ENCODE measurements at regions not wholly inside any gene's neighbourhood (a gene's known extent, or its start where the extent isn't known, plus 50 kb on each side); places are given as distances from the start of the nearest gene placed in this dataset.

DNA sequence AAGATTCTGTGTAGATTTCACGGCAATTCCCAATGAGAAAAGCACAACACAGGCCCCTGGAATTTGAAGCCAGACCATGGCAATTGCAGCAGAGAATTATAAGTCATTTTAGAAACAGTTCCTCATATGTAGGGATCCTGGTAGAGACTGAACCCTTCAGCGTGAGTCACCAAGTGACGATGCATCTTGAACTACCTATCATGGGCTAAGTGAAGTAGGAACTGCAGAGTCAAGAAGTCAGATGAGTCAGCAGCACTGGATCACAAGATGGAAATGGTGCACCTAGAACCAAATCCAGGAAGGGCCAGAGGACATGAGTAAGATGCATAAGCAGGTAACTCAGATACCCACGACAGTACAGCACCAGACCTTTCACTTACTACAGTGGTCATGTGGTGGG is 140.0 kb upstream of the TPK1 start:
- TF ChIP-seq POLR2A (IDR thresholded peaks at IDR 0.05) = no peak
- no peak for TF ChIP-seq POLR2AphosphoS5 (IDR thresholded peaks at IDR 0.05)
- Histone ChIP-seq H3K27ac (no peak overlapping the region), H3K36me3 (no peaks in the 10 kb centered on the region), H3K27me3 (replicated peaks in 1 of 7) (no peaks in the 10 kb centered on the region), H3K4me1 (no peaks in the 10 kb centered on the region), H3K9me3 (peaks cover 0 to 4% (median 0%) of the 10 kb centered on the region in 8 donors), H3K4me3 (no peak overlapping the region)
- WGBS, 5 donors = 67 to 71% (median 69%) methylated on average over 4 of the region's 4 CpGs
- DNase-seq = no peak
- intact Hi-C loops (cut with DNase I; ENCODE audit: low total_unique reads) = no loop called here

DNA sequence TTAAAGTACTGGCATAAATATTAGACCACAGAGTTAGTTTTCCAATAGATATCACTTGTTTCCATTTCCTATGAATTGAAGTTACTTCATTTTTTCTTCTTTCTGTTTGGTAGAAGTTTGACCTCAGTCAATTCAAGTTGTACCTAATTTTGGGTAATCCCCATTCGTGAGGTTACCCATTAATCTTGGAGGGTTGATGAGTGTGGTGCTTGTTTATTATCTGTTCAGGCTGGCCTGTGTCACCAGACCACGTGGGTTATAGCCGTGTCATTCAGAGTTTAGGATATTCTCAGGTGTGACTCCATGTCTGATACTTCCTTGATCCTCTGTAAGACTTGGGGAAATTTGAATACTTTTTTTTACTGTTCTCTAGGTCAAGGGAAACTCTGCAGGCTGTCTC is 133.9 kb upstream of the TPK1 start:
- Histone ChIP-seq H3K36me3 (no peaks in the 10 kb centered on the region), H3K27me3 (replicated peaks in 1 of 7) (no peaks in the 10 kb centered on the region), H3K27ac (no peak overlapping the region), H3K4me3 (no peak overlapping the region), H3K4me1 (no peaks in the 10 kb centered on the region), H3K9me3 (no peaks in the 10 kb centered on the region)
- DNase-seq = no peak
- TF ChIP-seq POLR2A (IDR thresholded peaks at IDR 0.05) = no peak
- TF ChIP-seq CTCF (IDR thresholded peaks at IDR 0.05 in 8 of 11, conservative IDR thresholded peaks at IDR 0.05 in 3 of 11) = no peak
- no peak for TF ChIP-seq POLR2AphosphoS5 (IDR thresholded peaks at IDR 0.05)
- 45 to 80% (median 77%) methylated on average over 3 of the region's 3 CpGs for WGBS, 5 donors
- intact Hi-C loops (cut with DNase I; ENCODE audit: low total_unique reads) = no loop called here

DNA sequence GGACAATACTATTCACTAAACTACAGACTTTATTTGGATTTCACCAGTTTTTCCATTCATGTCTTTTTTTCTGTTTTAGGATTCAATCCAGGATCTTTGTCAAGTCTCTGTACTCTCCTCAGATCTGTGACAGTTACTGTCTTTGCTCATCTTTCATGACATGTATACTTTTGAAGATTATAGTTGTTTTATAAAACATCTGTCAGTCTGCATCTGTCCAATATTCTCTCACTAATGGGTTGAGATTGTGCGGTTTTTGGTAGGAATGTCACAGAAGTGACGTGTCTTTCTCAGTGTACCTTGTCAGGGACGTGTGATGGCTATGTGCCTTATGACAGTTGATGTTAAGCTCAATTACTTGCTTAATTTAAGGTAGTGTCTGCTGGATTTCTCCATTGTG is 124.9 kb upstream of the TPK1 start:
- no peak for DNase-seq
- intact Hi-C loops (cut with DNase I; ENCODE audit: low total_unique reads) = no loop called here
- no peaks in the 10 kb centered on the region for H3K9me3 ChIP-seq
- TF ChIP-seq POLR2AphosphoS5 (IDR thresholded peaks at IDR 0.05) (no peak), CTCF (IDR thresholded peaks at IDR 0.05 in 8 of 11, conservative IDR thresholded peaks at IDR 0.05 in 3 of 11) (no peak)
- WGBS, 5 donors = 79 to 95% (median 83%) methylated on average over 3 of the region's 3 CpGs
- no peaks in the 10 kb centered on the region for H3K27me3 ChIP-seq (replicated peaks in 1 of 7)
- no peaks in the 10 kb centered on the region for H3K36me3 ChIP-seq
- no peak overlapping the region for H3K4me3 ChIP-seq
- no peak overlapping the region for H3K27ac ChIP-seq
- no peaks in the 10 kb centered on the region for H3K4me1 ChIP-seq

- Histone ChIP-seq H3K27me3 (replicated peaks in 1 of 7) (no peaks in the 10 kb centered on the region), H3K4me1 (no peaks in the 10 kb centered on the region), H3K4me3 (no peak overlapping the region), H3K36me3 (no peaks in the 10 kb centered on the region), H3K9me3 (peaks cover 0 to 12% (median 7%) of the 10 kb centered on the region in 8 donors), H3K27ac (no peak overlapping the region)
- 68 to 84% (median 75%) methylated on average over 2 of the region's 2 CpGs for WGBS, 5 donors
- DNase-seq = no peak
- TF ChIP-seq POLR2AphosphoS5 (IDR thresholded peaks at IDR 0.05) (no peak), CTCF (IDR thresholded peaks at IDR 0.05 in 8 of 11, conservative IDR thresholded peaks at IDR 0.05 in 3 of 11) (no peak), POLR2A (IDR thresholded peaks at IDR 0.05) (no peak)
- intact Hi-C loops (cut with DNase I; ENCODE audit: low total_unique reads) = no loop called here
Observed at GRCh38 chr7:144957998-144958397, 122.1 kb upstream of the TPK1 start.

DNA sequence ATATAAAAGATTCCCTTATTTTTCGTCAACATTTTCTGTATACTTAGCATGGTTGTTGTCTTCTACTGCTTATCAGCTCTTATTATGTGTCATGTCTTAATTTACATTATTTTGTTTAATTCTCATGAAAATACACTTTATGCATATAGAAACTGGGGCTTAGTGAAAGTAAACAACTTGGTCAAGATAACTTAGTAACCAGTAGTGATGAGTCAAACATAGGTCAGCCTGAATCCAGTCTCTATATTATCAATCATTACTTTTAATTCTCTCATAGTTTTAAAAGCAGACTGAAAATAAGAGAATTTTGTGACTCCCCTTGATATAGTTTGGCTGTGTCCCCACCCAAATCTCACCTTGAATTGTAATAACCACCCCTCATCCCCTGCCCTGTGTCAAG is 119.6 kb upstream of the TPK1 start:
- Histone ChIP-seq H3K4me1 (no peaks in the 10 kb centered on the region), H3K27ac (no peak overlapping the region), H3K36me3 (no peaks in the 10 kb centered on the region), H3K27me3 (replicated peaks in 1 of 7) (no peaks in the 10 kb centered on the region), H3K9me3 (peaks cover 0 to 16% (median 7%) of the 10 kb centered on the region in 8 donors), H3K4me3 (no peak overlapping the region)
- no peak for DNase-seq
- intact Hi-C loops (cut with DNase I; ENCODE audit: low total_unique reads) = no loop called here
- 88 to 100% (median 91%) methylated on average over 1 of the region's 1 CpG for WGBS, 5 donors
- TF ChIP-seq POLR2A (IDR thresholded peaks at IDR 0.05) (no peak), POLR2AphosphoS5 (IDR thresholded peaks at IDR 0.05) (no peak), CTCF (IDR thresholded peaks at IDR 0.05 in 8 of 11, conservative IDR thresholded peaks at IDR 0.05 in 3 of 11) (no peak)
